Type B pancreatic cell (in vitro differentiated cells): ENCODE measurements at regions not wholly inside any gene's neighbourhood (a gene's known extent, or its start where the extent isn't known, plus 50 kb on each side); places are given as distances from the start of the nearest gene placed in this dataset.
A peak's percentile ranks its signal among the peaks of the same experiment; 100 is the strongest.
"Not testable (repeated sequence)": the region's sequence is repeated elsewhere in the genome, so short reads cannot be mapped to it uniquely, and the experiment has no call there.

Experiments
- DNase-seq: peaks from one replicate; pipeline ENCODE4 v3.0.0; 2021; ENCODE audit warnings: mixed read lengths; ENCODE audit not compliant: unreplicated experiment; ENCODE audit errors: extremely low spot score
- H3K27ac Mint-ChIP-seq: 2 replicates; pipeline ENCODE4 v1.8.0; 2021; ENCODE audit warnings: mild to moderate bottlenecking, mixed read lengths
- H3K27me3 Mint-ChIP-seq: 2 replicates; pipeline ENCODE4 v1.8.0; 2021; ENCODE audit warnings: mixed read lengths
- H3K36me3 Mint-ChIP-seq: 2 replicates; pipeline ENCODE4 v1.8.0; 2021; ENCODE audit warnings: mixed read lengths
- H3K4me1 Mint-ChIP-seq: one replicate; pipeline ENCODE4 v1.8.0; 2021; ENCODE audit warnings: mixed read lengths; ENCODE audit not compliant: unreplicated experiment
- H3K4me3 Mint-ChIP-seq: 2 replicates; pipeline ENCODE4 v1.8.0; 2021; ENCODE audit warnings: mild to moderate bottlenecking, mixed read lengths
- H3K9me3 Mint-ChIP-seq: 2 replicates; pipeline ENCODE4 v1.8.0; 2021; ENCODE audit warnings: mixed read lengths
- CTCF ChIP-seq: fragments of 200-600 bp; sonication (generic); conservative IDR thresholded peaks from 2 replicates; pipeline ENCODE4 v1.5.0; 2021; ENCODE audit warnings: antibody characterized with exemption, mild to moderate bottlenecking

- peak overlapping the region; percentile 93 for H3K27ac Mint-ChIP-seq
- H3K9me3 Mint-ChIP-seq, result no peaks in the 10 kb centered on the region
- no peak for DNase-seq
- peaks cover 16% of the 10 kb centered on the region for H3K27me3 Mint-ChIP-seq
- peaks cover 20% of the 10 kb centered on the region for H3K4me1 Mint-ChIP-seq
- H3K36me3 Mint-ChIP-seq, result no peaks in the 10 kb centered on the region
- peak; percentile 40 for TF ChIP-seq CTCF
- no peak overlapping the region for H3K4me3 Mint-ChIP-seq
Observed at GRCh38 chr10:130935128-130935439, 376.4 kb downstream of the TCERG1L start.

- Mint-ChIP-seq H3K4me1 (peaks cover 20% of the 10 kb centered on the region), H3K36me3 (no peaks in the 10 kb centered on the region), H3K27ac (peak overlapping the region; percentile 81), H3K27me3 (peaks cover 16% of the 10 kb centered on the region), H3K9me3 (no peaks in the 10 kb centered on the region), H3K4me3 (peak overlapping the region; percentile 44)
- TF ChIP-seq CTCF, result no peak
- DNase-seq, result no peak
Observed at GRCh38 chr10:130935897-130936550, 375.5 kb downstream of the TCERG1L start.

GRCh38 chr10:130936851-130937250 is 374.7 kb downstream of the TCERG1L start:
- peaks cover 12% of the 10 kb centered on the region for H3K27me3 Mint-ChIP-seq
- no peaks in the 10 kb centered on the region for H3K36me3 Mint-ChIP-seq

GRCh38 chr10:130938051-130938450 is 373.5 kb downstream of the TCERG1L start:
- TF ChIP-seq CTCF, result no peak
- H3K36me3 Mint-ChIP-seq, result no peaks in the 10 kb centered on the region
- no peak overlapping the region for H3K4me3 Mint-ChIP-seq
- peaks cover 20% of the 10 kb centered on the region for H3K4me1 Mint-ChIP-seq
- peaks cover 12% of the 10 kb centered on the region for H3K27me3 Mint-ChIP-seq
- H3K9me3 Mint-ChIP-seq, result no peaks in the 10 kb centered on the region
- DNase-seq, result no peak
- H3K27ac Mint-ChIP-seq, result no peak overlapping the region

More at GRCh38 chr10:130936851-130937250, 374.7 kb downstream of the TCERG1L start:
- no peak for DNase-seq
- no peak for TF ChIP-seq CTCF
- peak overlapping the region; percentile 81 for H3K27ac Mint-ChIP-seq
- peaks cover 20% of the 10 kb centered on the region for H3K4me1 Mint-ChIP-seq
- H3K9me3 Mint-ChIP-seq, result no peaks in the 10 kb centered on the region
- H3K4me3 Mint-ChIP-seq, result no peak overlapping the region

GRCh38 chr10:130938891-130939290 is 372.6 kb downstream of the TCERG1L start:
- not testable (repeated sequence) for DNase-seq, H3K4me3 Mint-ChIP-seq, H3K36me3 Mint-ChIP-seq, H3K9me3 Mint-ChIP-seq, H3K27ac Mint-ChIP-seq
- Mint-ChIP-seq H3K4me1 (peaks cover 20% of the 10 kb centered on the region), H3K27me3 (peaks cover 15% of the 10 kb centered on the region)

GRCh38 chr10:130941886-130942285 is 369.6 kb downstream of the TCERG1L start:
- no peak for TF ChIP-seq CTCF

More at GRCh38 chr10:130941886-130942285, 369.6 kb downstream of the TCERG1L start:
- Mint-ChIP-seq H3K27ac (no peak overlapping the region), H3K36me3 (no peaks in the 10 kb centered on the region), H3K4me3 (no peak overlapping the region), H3K9me3 (no peaks in the 10 kb centered on the region), H3K27me3 (peaks cover 21% of the 10 kb centered on the region), H3K4me1 (no peaks in the 10 kb centered on the region)
- no peak for DNase-seq
